ENCODE measurements at regions not wholly inside any gene's neighbourhood (a gene's known extent, or its start where the extent isn't known, plus 50 kb on each side); places are given as distances from the start of the nearest gene placed in this dataset.
"Not testable (repeated sequence)": the region's sequence is repeated elsewhere in the genome, so short reads cannot be mapped to it uniquely, and the experiment has no call there.

GRCh38 chr15:38644353-38644752 is 79.7 kb upstream of the RASGRP1 start:
- H3K4me1 ChIP-seq (replicated peaks in 1 of 4; ENCODE audit: control insufficient read depth in 3 of 4, insufficient read depth in 4 of 4, low read length in 3 of 4); H2AK5ac ChIP-seq (ENCODE audit: low read depth, low read length); DNase-seq (ENCODE audit: low read depth in 1 of 2, low spot score in 2 of 2); CTCF ChIA-PET (ENCODE audit: partially characterized antibody); H3K9ac ChIP-seq (replicated peaks in 1 of 4; ENCODE audit: extremely low read depth in 1 of 4, low read depth in 3 of 4, low read length in 3 of 4); H3K79me1 ChIP-seq (ENCODE audit: low read depth, low read length); H3K9me3 ChIP-seq (ENCODE audit: insufficient read depth in 2 of 2, low read depth in 1 of 2, low read length in 1 of 2); H4K8ac ChIP-seq (ENCODE audit: extremely low read depth, insufficient read depth, low read length); H2BK5ac ChIP-seq (ENCODE audit: low read depth, low read length); H3K18ac ChIP-seq (ENCODE audit: extremely low read depth, low read length); H3K4me3 ChIP-seq (ENCODE audit: extremely low read depth in 1 of 4, insufficient read depth in 2 of 4, low read depth in 3 of 4, low read length in 4 of 4); H3K27me3 ChIP-seq (replicated peaks in 1 of 4; ENCODE audit: control insufficient read depth in 3 of 4, extremely low read depth in 1 of 4, insufficient read depth in 3 of 4, low read length in 3 of 4); H2BK15ac ChIP-seq (ENCODE audit: low read length); H4K20me1 ChIP-seq (replicated peaks in 1 of 2; ENCODE audit: control insufficient read depth in 1 of 2, insufficient read depth in 2 of 2, low read length in 2 of 2); H3K23me2 ChIP-seq (ENCODE audit: low read depth, low read length); H3K56ac ChIP-seq (replicated peaks; ENCODE audit: insufficient read length, low read depth, low read length); H2BK12ac ChIP-seq (ENCODE audit: low read depth, low read length); POLR2A ChIA-PET (ENCODE audit: partially characterized antibody); H4K5ac ChIP-seq (ENCODE audit: insufficient read length, low read depth, low read length); H3K23ac ChIP-seq (ENCODE audit: insufficient read length); H3K79me2 ChIP-seq (ENCODE audit: control insufficient read depth in 1 of 2, insufficient read depth in 2 of 2, low read length in 2 of 2); H3K14ac ChIP-seq (ENCODE audit: insufficient read length); H3K27ac ChIP-seq (ENCODE audit: low read depth, low read length); H2AFZ ChIP-seq (ENCODE audit: low read length); H3K4ac ChIP-seq (replicated peaks; ENCODE audit: insufficient read length, low read depth, low read length); H4K91ac ChIP-seq (replicated peaks; ENCODE audit: insufficient read length, low read length); H2BK120ac ChIP-seq (replicated peaks; ENCODE audit: low read depth, low read length); FAIRE-seq; H3K36me3 ChIP-seq (ENCODE audit: control insufficient read depth in 2 of 4, insufficient read depth in 4 of 4, low read length in 3 of 4); H2BK20ac ChIP-seq (ENCODE audit: low read length); H3K4me2 ChIP-seq (ENCODE audit: insufficient read depth in 1 of 2, low read depth in 2 of 2, low read length in 2 of 2): not testable (repeated sequence)
- 85% methylated on average over 3 of the region's 3 CpGs; no CpG with 5 or more reads in 1 of the 2 experiments for WGBS, 2 experiments (ENCODE audit: extremely low coverage in 1 of 2, insufficient coverage in 1 of 2, insufficient read length in 1 of 2, insufficient replicate concordance in 2 of 2, low coverage in 1 of 2, low lambda C conversion rate in 2 of 2, missing lambda C conversion rate in 1 of 2)
